Heart right ventricle (tissue), 16 donors: ENCODE measurements at regions not wholly inside any gene's neighbourhood (a gene's known extent, or its start where the extent isn't known, plus 50 kb on each side); places are given as distances from the start of the nearest gene placed in this dataset.
A peak's percentile ranks its signal among the peaks of the same experiment; 100 is the strongest.
"Not testable (repeated sequence)": the region's sequence is repeated elsewhere in the genome, so short reads cannot be mapped to it uniquely, and the experiment has no call there.

Experiments
- ATAC-seq, 8 donors: fragments of 200-7000 bp; cut with Tn5 transposase; one replicate each; pipeline ENCODE4 v1.9.1; 2020; ENCODE audit warnings: mild to moderate bottlenecking in 8 of 8, moderate library complexity in 8 of 8, moderate number of reproducible peaks in 1 of 8
- DNase-seq, 2 donors: peaks; one replicate each; pipeline ENCODE4 v3.0.0-alpha.2; 2020
- H3K27ac ChIP-seq, 10 donors: fragments of 200-600 bp; sonication (generic) in 2 of 10; one replicate each; pipeline versions ENCODE4 v1.5.0 to v1.8.0; 2020 to 2022; ENCODE audit warnings: mild to moderate bottlenecking in 3 of 10
- H3K27me3 ChIP-seq, 7 donors: fragments of 200-600 bp; one replicate each; pipeline ENCODE4 v1.8.0; 2021 to 2022; ENCODE audit warnings: mild to moderate bottlenecking in 2 of 7
- H3K36me3 ChIP-seq, 9 donors: fragments of 200-600 bp; sonication (generic) in 1 of 9; one replicate each; pipeline versions ENCODE4 v1.5.0 to v1.8.0; 2020 to 2022; ENCODE audit warnings: mild to moderate bottlenecking in 2 of 9
- H3K4me1 ChIP-seq, 9 donors: fragments of 200-600 bp; sonication (generic) in 1 of 9; one replicate each; pipeline versions ENCODE4 v1.5.0 to v1.8.0; 2020 to 2022; ENCODE audit warnings: mild to moderate bottlenecking in 4 of 9
- H3K4me3 ChIP-seq, 10 donors: fragments of 200-600 bp; sonication (generic) in 2 of 10; one replicate each; pipeline versions ENCODE4 v1.5.0 to v1.8.0; 2020 to 2022; ENCODE audit warnings: mild to moderate bottlenecking in 7 of 10, moderate library complexity in 2 of 10
- H3K9me3 ChIP-seq, 11 donors: fragments of 200-600 bp in 10 of 11; sonication (generic) in 2 of 11; one replicate each; pipeline versions ENCODE4 v1.5.0 to v1.8.0; 2013 to 2022; ENCODE audit warnings: mild to moderate bottlenecking in 2 of 11, control low read depth in 1 of 11, moderate library complexity in 1 of 11
- CTCF ChIP-seq, 9 donors: fragments of 200-600 bp; sonication (generic) in 2 of 9; IDR thresholded peaks; one replicate each; pipeline versions ENCODE4 v1.5.0 to v1.8.0; 2021 to 2022; ENCODE audit warnings: antibody characterized with exemption in 9 of 9, mild to moderate bottlenecking in 5 of 9, moderate library complexity in 1 of 9
- WGBS, 2 donors: extraction: QIAGEN DNeasy Blood & Tissue Kit; methylation state at CpG; one replicate each; pipeline ENCODE4 v1.1.7; 2013; ENCODE audit warnings: inconsistent platforms in 1 of 2; 5-methylcytosine and 5-hydroxymethylcytosine counted together
- intact Hi-C, 10 donors: fragments of 100-400 bp; cut with DNase I; formaldehyde crosslinking; loops; one replicate each; pipeline versions ENCODE4 v1.11.1 to v1.14.2; 2022
- donor health status: Arrhythmogenic right ventricular cardiomyopathy.
- donor health status: ischemic (EF 13 %, LVEDD 7.1; RV severe dilation, severe dysfunction).
- donor health status: healthy with polysubstance abuse.
- donor health status: DM: no; HTN: yes; CAD: no.
- donor health status: DM: no; HTN: no; CAD: no.
- donor health status: ischemic (EF 25% LVEDD 6.9; RV normal size, moderate dysfunction).
- donor health status: ischemic (EF 25% LVEDD 5.7; RV mildly dilated, moderate dysfunction).
- donor health status: healthy.
- donor health status: DM: yes; HTN: yes; CAD: no.
- donor health status: Ischemic cardiomyopathy.
- donor health status: ischemic (EF 35%, LVEDD 5.7; RV mildly dilated, moderate dysfunction).
- donor health status: nonischemic (EF 11% LVEDD 7.7; RV severe dilation, severe dysfunction).
- donor health status: DM: yes; HTN: yes; CAD: no.
- donor health status: PGD.
- donor health status: ischemic (EF 29% LVEDD 5.4; RV normal size, mild dysfunction).
- donor health status: nonischemic (EF 23%, LVEDD 6.1; RV moderate dilation, normal function).

GRCh38 chr11:22449441-22449840 is 111.3 kb downstream of the SLC17A6 start:
- no peak for TF ChIP-seq CTCF (IDR thresholded peaks at IDR 0.05)
- intact Hi-C loops = loop anchor here in 1 of 10 donors (10.0 kb wide), 1 partner anchor 165 kb away; no protein-coding TSS in a partner anchor
- Histone ChIP-seq H3K27me3 (no peaks in the 10 kb centered on the region), H3K27ac (no peak overlapping the region), H3K36me3 (no peaks in the 10 kb centered on the region), H3K4me1 (no peaks in the 10 kb centered on the region), H3K4me3 (no peak overlapping the region), H3K9me3 (no peaks in the 10 kb centered on the region)
- DNase-seq = no peak
- ATAC-seq = no peak

- Histone ChIP-seq H3K4me3 (no peak overlapping the region), H3K4me1 (no peaks in the 10 kb centered on the region), H3K27ac (no peak overlapping the region), H3K9me3 (peaks cover 0 to 4% (median 0%) of the 10 kb centered on the region in 11 donors), H3K27me3 (no peaks in the 10 kb centered on the region), H3K36me3 (no peaks in the 10 kb centered on the region)
- no peak for TF ChIP-seq CTCF (IDR thresholded peaks at IDR 0.05)
- ATAC-seq = no peak
- WGBS, 2 donors = 40 to 53% methylated on average over 2 of the region's 2 CpGs
- DNase-seq = no peak
- intact Hi-C loops = loop anchor here in 1 of 10 donors (10.0 kb wide), 1 partner anchor 171 kb away; no protein-coding TSS in a partner anchor
Measured at GRCh38 chr11:22444076-22444475, 105.9 kb downstream of the SLC17A6 start.

GRCh38 chr11:22441831-22442230 is 103.7 kb downstream of the SLC17A6 start:
- no peaks in the 10 kb centered on the region for H3K36me3 ChIP-seq
- no peak overlapping the region for H3K27ac ChIP-seq
- TF ChIP-seq CTCF (IDR thresholded peaks at IDR 0.05) = no peak
- no peaks in the 10 kb centered on the region for H3K4me1 ChIP-seq
- WGBS, 2 donors = 10 to 12% methylated on average over 1 of the region's 1 CpG
- intact Hi-C loops = loop anchor here in 1 of 10 donors (10.0 kb wide), 1 partner anchor 173 kb away; no protein-coding TSS in a partner anchor
- DNase-seq (no peak), ATAC-seq (no peak)
- H3K9me3 ChIP-seq = peaks cover 0 to 4% (median 0%) of the 10 kb centered on the region in 11 donors
- no peaks in the 10 kb centered on the region for H3K27me3 ChIP-seq
- no peak overlapping the region for H3K4me3 ChIP-seq

- H3K9me3 ChIP-seq, intact Hi-C loops, H3K4me3 ChIP-seq, H3K36me3 ChIP-seq, H3K27ac ChIP-seq, ATAC-seq, DNase-seq: not testable (repeated sequence)
- 97 to 98% methylated on average over 7 of the region's 7 CpGs for WGBS, 2 donors
- peaks cover 0 to 16% (median 4%) of the 10 kb centered on the region in 9 donors for H3K4me1 ChIP-seq
- peaks cover 0 to 26% (median 2%) of the 10 kb centered on the region in 7 donors for H3K27me3 ChIP-seq
Measured at GRCh38 chr11:22435582-22435981, 97.4 kb downstream of the SLC17A6 start.

GRCh38 chr11:22433517-22433916 is 95.3 kb downstream of the SLC17A6 start:
- Histone ChIP-seq H3K27me3 (peaks cover 0 to 26% (median 2%) of the 10 kb centered on the region in 7 donors), H3K36me3 (no peaks in the 10 kb centered on the region), H3K4me1 (peaks cover 0 to 16% (median 4%) of the 10 kb centered on the region in 9 donors), H3K27ac (no peak overlapping the region), H3K9me3 (peaks cover 0 to 5% (median 0%) of the 10 kb centered on the region in 11 donors), H3K4me3 (peak overlapping the region in 1 of 10 donors; percentile 53)
- ATAC-seq (no peak), DNase-seq (no peak)
- no peak for TF ChIP-seq CTCF (IDR thresholded peaks at IDR 0.05)
- intact Hi-C loops = loop anchor here in 1 of 10 donors (2.0 kb wide), 1 partner anchor 191 kb away; the partner anchor contains the start of gene FANCF
- 94 to 95% methylated on average over 5 of the region's 5 CpGs for WGBS, 2 donors
